Activated CD8-positive, alpha-beta memory T cell treated with anti-CD3 and anti-CD28 coated beads, Interleukin-2, amount 50 U/mL, for 1 hour (primary cell): ENCODE measurements at regions not wholly inside any gene's neighbourhood (a gene's known extent, or its start where the extent isn't known, plus 50 kb on each side); places are given as distances from the start of the nearest gene placed in this dataset.

Experiments
- DNase-seq: peaks from one replicate; pipeline ENCODE4 v3.0.0-alpha.2; 2020; ENCODE audit errors: extremely low read depth

- no peak for DNase-seq
These were observed 229.6 kb upstream of the STARD13 start for GRCh38 chr13:33515146-33515545.

DNA sequence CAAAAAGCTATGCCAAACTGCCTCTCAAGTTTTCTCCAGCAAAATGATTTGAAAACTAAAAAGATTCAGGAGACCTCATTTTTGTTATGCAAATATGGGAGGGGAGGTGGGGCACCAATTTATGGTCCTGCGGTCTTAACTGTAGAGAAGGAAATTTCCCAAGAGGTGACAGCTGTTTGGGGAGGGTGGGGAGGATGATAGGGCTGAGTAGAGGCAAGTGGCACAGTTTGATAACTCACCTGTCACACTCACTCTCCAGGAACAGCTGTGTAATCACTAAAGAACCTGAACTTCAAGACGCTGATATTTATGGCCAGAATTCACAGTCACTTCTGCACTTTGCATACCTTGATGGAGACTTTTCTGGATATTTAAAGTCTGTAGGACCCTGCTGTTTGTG is 232.9 kb upstream of the STARD13 start:
- no peak for DNase-seq

GRCh38 chr13:33519561-33520467 is 234.3 kb upstream of the STARD13 start:
- DNase-seq, result no peak

DNA sequence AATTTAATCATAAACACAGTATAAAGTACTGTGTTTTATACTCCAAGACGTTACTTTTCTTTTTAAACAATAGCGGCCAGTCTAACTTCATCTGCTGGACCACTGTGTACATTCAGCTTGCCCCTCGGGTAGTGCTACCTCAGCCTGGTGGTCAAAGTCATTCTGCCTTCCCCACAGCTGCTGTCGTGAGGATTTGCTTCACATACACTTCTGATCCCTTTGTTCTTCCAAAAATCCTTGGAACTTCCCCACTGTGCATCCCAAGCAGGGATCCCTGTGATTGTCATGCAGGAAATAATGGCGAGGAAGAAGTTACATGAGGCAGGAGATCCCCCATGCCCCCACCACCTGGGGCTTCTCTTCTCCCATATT is 234.9 kb upstream of the STARD13 start:
- DNase-seq, result no peak

- DNase-seq, result no peak
These were observed 238.5 kb upstream of the STARD13 start for GRCh38 chr13:33524086-33524485.

- no peak for DNase-seq
These were observed 240.2 kb upstream of the STARD13 start for GRCh38 chr13:33525763-33526162.

DNA sequence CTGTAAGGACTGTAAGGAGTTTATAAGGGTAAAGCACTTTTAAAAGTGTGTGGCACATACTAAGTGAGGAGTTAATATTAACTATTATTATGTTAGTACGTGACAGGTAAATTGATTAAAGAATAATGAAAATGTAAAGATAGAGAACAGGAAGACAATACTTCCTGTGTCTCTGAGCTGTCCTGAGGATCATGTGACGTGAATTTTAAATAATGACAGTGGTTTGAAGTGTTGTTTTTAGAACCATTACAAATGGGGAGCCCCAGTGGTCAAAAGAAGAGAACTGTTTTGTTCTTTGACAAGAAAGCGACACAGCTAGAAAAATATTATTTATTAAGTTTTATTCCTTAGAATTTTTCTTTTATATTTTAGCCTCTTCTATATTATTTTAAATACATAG is 241.2 kb upstream of the STARD13 start:
- DNase-seq, result no peak

DNA sequence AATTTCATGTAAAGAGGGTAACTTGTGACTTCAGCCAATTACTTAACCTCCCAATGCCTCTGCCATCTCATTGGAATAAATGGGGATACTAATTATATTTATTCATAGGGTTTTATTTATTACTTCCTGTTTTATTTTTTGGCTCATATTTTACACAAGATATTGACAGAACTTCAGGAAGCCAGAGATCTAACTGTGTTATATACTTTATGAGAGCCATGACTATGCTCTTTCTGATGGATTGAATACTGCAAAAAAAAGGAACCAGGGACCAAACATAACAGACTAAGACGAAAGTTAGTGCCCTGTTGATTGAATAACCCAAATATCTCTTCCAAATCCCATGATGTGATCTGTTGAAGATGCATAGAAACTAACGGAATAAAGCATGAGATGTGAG is 243.3 kb upstream of the STARD13 start:
- DNase-seq, result no peak

GRCh38 chr13:33531484-33531883 is 245.9 kb upstream of the STARD13 start:
- DNase-seq, result no peak

- no peak for DNase-seq
These were observed 249.5 kb upstream of the STARD13 start for GRCh38 chr13:33535061-33535460.

DNA sequence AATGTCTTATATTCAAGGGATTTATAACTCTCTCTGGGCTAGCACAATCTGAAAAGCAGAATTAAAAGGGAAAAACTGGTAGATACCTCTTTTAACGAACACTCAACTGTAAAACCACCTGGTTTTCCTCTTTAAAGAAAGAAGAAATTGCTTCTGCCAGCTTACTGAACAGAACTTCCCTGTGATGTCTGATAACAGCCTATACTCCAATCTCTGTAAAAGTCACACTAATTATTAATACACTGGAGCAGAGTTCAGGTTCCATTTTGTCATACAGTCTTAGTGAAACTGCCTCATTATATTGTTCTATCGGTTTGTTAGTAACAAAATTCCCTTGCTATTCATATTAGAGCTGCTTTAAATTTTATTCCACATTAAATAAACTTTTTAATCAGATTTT is 251.0 kb upstream of the STARD13 start:
- no peak for DNase-seq

GRCh38 chr13:33537026-33537425 is 251.5 kb upstream of the STARD13 start:
- no peak for DNase-seq

DNA sequence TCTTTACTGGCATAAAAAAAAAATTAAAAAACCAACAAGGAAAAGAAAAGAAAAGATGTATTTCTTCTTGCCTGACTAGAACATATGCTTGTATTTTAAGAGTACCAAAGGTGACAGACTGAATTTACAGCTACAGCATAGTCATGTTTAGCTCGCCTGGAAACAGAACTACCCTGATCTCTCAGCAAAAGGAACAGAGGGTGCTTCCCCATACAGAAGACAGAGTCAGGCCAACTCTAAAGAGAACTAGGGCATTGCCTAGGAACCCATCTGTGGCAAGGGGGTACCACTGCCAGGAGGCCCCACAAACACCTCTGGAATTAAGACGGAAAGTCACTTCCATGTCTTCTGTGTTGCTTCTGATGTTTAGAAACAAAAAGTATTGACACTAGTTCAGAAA is 252.1 kb upstream of the STARD13 start:
- no peak for DNase-seq

- DNase-seq, result no peak
These were observed 255.9 kb upstream of the STARD13 start for GRCh38 chr13:33541456-33541855.

- DNase-seq, result no peak
These were observed 256.4 kb upstream of the STARD13 start for GRCh38 chr13:33541962-33542308.

DNA sequence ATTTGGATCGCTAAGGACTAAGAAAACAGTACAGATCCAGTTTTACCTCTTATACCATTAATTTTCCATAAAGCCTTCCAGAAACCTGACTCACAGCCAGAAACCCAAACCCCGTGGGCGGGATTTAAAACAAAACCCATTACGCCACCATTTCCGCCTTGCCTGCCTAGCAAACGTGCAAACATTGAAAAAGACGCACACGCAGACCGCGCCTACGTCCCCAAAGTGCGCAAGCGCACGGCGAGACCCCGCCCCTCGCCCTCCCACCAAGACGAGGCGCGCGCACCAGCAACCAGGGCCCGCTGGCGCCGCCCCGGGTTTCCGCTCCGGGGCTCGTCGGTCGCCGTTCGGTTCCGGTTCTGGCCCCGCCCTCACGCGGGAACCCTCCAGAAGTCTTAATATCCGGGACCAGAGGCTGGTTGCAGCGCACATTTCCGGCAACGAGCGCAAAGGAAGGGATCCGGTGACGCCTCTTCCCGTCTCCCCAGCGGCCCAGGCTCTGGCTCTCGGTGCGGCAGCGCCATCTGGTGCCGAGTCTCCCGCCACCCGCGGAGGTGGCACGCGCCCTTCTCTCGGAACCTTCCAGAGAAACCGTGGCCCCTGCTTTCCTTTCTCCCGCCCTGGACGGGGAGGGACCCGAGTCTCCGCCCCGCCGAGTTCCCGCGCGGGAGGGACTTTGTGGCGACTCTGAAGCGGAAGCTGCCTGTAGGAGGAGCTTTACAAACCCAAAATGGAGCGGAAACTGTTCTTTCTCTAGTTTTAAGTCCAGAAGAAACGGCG is 256.9 kb upstream of the STARD13 start:
- peak; percentile 92 for DNase-seq

GRCh38 chr13:33543089-33543459 is 257.5 kb upstream of the STARD13 start:
- no peak for DNase-seq

- DNase-seq, result no peak
These were observed 258.2 kb upstream of the STARD13 start for GRCh38 chr13:33543631-33544265.

DNA sequence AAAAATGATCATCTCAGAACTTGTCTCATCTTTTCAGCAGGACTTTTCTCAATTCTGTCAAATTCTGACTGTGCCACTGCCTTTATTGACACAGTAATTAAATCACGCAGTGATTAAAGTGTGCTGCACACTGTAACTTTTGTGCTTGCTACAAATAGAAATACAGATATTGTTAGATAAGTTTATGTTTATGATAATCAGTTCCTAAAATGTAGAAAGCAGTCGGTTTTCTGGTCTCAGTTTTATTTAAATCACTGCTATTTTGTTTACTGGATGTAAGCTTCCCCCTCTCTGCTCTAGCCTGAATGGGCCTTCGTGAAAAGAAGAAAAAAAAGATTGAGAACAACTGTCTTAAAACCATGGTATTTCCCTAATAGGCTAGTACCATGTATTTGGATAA is 258.8 kb upstream of the STARD13 start:
- no peak for DNase-seq

DNA sequence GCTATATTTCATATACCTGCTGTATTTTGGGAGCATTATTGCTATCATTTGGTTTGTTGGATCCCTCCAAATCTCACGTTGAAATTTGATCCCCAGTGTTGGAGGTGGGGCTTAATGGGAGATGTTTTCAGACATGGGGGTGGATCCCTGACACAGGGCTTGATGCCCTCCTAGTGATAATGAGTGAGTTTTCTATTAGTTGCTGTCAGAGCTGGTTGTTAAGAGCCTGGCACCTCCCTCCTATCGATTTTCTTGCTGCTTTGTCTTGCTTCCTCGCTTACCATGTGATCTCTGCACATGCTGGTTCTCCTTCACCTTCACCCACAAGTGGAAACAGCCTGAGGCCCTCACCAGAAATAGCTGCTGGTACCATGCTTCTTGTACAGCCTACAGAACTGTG is 259.9 kb upstream of the STARD13 start:
- no peak for DNase-seq

- DNase-seq, result no peak
These were observed 261.5 kb upstream of the STARD13 start for GRCh38 chr13:33547035-33547434.

GRCh38 chr13:33548069-33548468 is 262.5 kb upstream of the STARD13 start:
- no peak for DNase-seq

DNA sequence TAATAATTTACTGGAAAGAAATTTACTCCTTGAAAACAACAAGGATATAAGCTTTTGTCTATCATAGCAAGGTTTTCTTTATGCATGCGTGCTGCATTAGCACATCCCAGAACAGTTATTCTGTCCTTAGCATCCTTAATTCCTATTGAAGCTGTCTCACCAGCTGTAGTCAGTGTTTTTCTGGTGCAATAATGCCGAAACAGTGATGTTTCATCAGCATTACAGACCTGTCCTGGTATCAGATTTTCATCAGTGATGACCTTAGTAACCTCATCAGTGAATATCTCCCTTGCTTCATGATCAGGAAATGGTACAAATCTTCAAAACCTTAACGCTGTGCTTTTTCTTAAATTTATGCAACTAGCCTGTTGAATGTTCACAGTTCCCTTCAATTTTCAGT is 264.7 kb upstream of the STARD13 start:
- no peak for DNase-seq
